A549 (cell line): ENCODE measurements at regions not wholly inside any gene's neighbourhood (a gene's known extent, or its start where the extent isn't known, plus 50 kb on each side); places are given as distances from the start of the nearest gene placed in this dataset.

Experiments used
- HMGXB4 ChIP-seq: fragments of 250-450 bp; sonication (Bioruptor Pico); IDR thresholded peaks from 2 replicates; pipeline ENCODE4 v1.5.0; 2021; ENCODE audit warnings: mild to moderate bottlenecking, moderate library complexity, borderline replicate concordance
- JUNB ChIP-seq: fragments of >200 bp; sonication (Bioruptor Twin); formaldehyde crosslinking; IDR thresholded peaks from 2 replicates; pipeline ENCODE4 v1.6.1; 2016
- MAX ChIP-seq: IDR thresholded peaks from 2 replicates; pipeline ENCODE4 v1.6.1; 2012
- POLR2A ChIP-seq: IDR thresholded peaks from 2 replicates; pipeline ENCODE4 v1.6.1; 2012; ENCODE audit warnings: mild to moderate bottlenecking, low read length
- POLR2AphosphoS2 ChIP-seq: conservative IDR thresholded peaks from 2 replicates; pipeline ENCODE4 v1.6.1; 2012; ENCODE audit warnings: low read length, improper control_type of control experiment, inconsistent platforms
- RAD21 ChIP-seq, 2 experiments: fragments of >200 bp in 1 of 2; sonication (Bioruptor Twin) in 1 of 2; formaldehyde crosslinking in 1 of 2; IDR thresholded peaks in 1 of 2; conservative IDR thresholded peaks in 1 of 2; 2 replicates in 1 of 2; 3 replicates in 1 of 2; pipeline ENCODE4 v1.6.1; 2012 to 2018; ENCODE audit warnings: inconsistent platforms in 1 of 2
- RFX5 ChIP-seq: fragments of 450-650 bp; IDR thresholded peaks from 2 replicates; pipeline ENCODE4 v1.7.1; 2014; ENCODE audit warnings: antibody characterized with exemption, mild to moderate bottlenecking, moderate library complexity
- ZNF302 ChIP-seq: fragments of 250-450 bp; sonication (Bioruptor Pico); IDR thresholded peaks from 2 replicates; pipeline ENCODE4 v1.9.0; 2021; ENCODE audit warnings: inconsistent platforms, mild to moderate bottlenecking, moderate library complexity
- TF ChIP-seq, protein P1 (sequence below): fragments of >200 bp; sonication (Bioruptor Twin); formaldehyde crosslinking; IDR thresholded peaks from 3 replicates; pipeline ENCODE4 v1.5.1; 2016
- TF ChIP-seq, protein P2 (sequence below): fragments of 450-650 bp; IDR thresholded peaks from 2 replicates; pipeline ENCODE4 v1.6.1; 2014; ENCODE audit warnings: antibody characterized with exemption

DNA sequence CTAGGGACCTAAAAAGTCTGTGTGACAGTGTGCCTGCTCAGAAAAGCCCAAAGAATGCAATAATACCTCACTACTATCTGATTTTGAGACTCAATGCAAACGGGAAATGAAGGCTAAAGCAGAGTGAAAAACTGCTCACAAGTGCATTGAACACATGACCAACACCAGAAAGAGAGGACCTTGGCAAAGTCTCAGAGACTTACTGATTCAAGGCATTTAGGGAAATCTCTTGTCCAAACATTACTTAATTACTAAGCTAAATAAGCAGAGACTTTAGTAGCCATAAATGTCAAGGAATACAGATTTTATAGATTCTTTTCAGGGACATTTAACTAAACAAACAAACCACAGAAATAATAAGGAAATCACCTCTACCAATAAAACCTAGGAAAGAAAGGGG, 916.0 kb downstream of the FSTL5 start:
- TF ChIP-seq, protein P1, sequence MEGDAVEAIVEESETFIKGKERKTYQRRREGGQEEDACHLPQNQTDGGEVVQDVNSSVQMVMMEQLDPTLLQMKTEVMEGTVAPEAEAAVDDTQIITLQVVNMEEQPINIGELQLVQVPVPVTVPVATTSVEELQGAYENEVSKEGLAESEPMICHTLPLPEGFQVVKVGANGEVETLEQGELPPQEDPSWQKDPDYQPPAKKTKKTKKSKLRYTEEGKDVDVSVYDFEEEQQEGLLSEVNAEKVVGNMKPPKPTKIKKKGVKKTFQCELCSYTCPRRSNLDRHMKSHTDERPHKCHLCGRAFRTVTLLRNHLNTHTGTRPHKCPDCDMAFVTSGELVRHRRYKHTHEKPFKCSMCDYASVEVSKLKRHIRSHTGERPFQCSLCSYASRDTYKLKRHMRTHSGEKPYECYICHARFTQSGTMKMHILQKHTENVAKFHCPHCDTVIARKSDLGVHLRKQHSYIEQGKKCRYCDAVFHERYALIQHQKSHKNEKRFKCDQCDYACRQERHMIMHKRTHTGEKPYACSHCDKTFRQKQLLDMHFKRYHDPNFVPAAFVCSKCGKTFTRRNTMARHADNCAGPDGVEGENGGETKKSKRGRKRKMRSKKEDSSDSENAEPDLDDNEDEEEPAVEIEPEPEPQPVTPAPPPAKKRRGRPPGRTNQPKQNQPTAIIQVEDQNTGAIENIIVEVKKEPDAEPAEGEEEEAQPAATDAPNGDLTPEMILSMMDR = no peak
- TF ChIP-seq ZNF302 (CRISPR knock-in tag) = no peak
- no peak for TF ChIP-seq RAD21 (conservative IDR thresholded peaks at IDR 0.05 in 1 of 2, IDR thresholded peaks at IDR 0.05 in 1 of 2)
- TF ChIP-seq POLR2A = no peak
- TF ChIP-seq HMGXB4 (CRISPR knock-in tag) = no peak
- TF ChIP-seq MAX = no peak
- no peak for TF ChIP-seq JUNB
- no peak for TF ChIP-seq POLR2AphosphoS2
- TF ChIP-seq, protein P2, sequence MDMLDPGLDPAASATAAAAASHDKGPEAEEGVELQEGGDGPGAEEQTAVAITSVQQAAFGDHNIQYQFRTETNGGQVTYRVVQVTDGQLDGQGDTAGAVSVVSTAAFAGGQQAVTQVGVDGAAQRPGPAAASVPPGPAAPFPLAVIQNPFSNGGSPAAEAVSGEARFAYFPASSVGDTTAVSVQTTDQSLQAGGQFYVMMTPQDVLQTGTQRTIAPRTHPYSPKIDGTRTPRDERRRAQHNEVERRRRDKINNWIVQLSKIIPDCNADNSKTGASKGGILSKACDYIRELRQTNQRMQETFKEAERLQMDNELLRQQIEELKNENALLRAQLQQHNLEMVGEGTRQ = no peak
- TF ChIP-seq RFX5 = no peak
